WTC11 (cell line): ENCODE measurements at regions not wholly inside any gene's neighbourhood (a gene's known extent, or its start where the extent isn't known, plus 50 kb on each side); places are given as distances from the start of the nearest gene placed in this dataset.

Experiments used
- ETV6 ChIP-seq: sonication (generic); formaldehyde crosslinking; IDR thresholded peaks from 2 replicates; pipeline ENCODE4 v1.8.1; 2022; ENCODE audit warnings: mild to moderate bottlenecking, missing genetic modification reagents
- NFYB ChIP-seq: sonication (generic); formaldehyde crosslinking; conservative IDR thresholded peaks from 2 replicates; pipeline ENCODE4 v1.8.0; 2022; ENCODE audit warnings: low read depth, missing genetic modification reagents
- NR1H2 ChIP-seq: sonication (generic); formaldehyde crosslinking; IDR thresholded peaks from 2 replicates; pipeline ENCODE4 v1.9.0; 2021; ENCODE audit warnings: mild to moderate bottlenecking, moderate library complexity, missing genetic modification reagents
- SP1 ChIP-seq: sonication (generic); formaldehyde crosslinking; conservative IDR thresholded peaks from 2 replicates; pipeline ENCODE4 v1.8.1; 2022; ENCODE audit warnings: missing genetic modification reagents
- TCF7 ChIP-seq: sonication (generic); formaldehyde crosslinking; IDR thresholded peaks from 2 replicates; pipeline ENCODE4 v1.8.0; 2022; ENCODE audit warnings: mild to moderate bottlenecking, low read depth, missing genetic modification reagents, moderate library complexity
- TEAD4 ChIP-seq: sonication (generic); formaldehyde crosslinking; IDR thresholded peaks from 2 replicates; pipeline ENCODE4 v1.8.0; 2022; ENCODE audit warnings: mild to moderate bottlenecking, missing genetic modification reagents
- TF ChIP-seq, protein P1 (sequence below): fragments of 200-600 bp; IDR thresholded peaks from 2 replicates; pipeline ENCODE4 v1.8.0; 2022; ENCODE audit warnings: antibody characterized with exemption
- TF ChIP-seq, protein P2 (sequence below): sonication (generic); formaldehyde crosslinking; IDR thresholded peaks from 2 replicates; pipeline ENCODE4 v1.8.1; 2022; ENCODE audit warnings: low read depth, missing genetic modification reagents, borderline replicate concordance
- TF ChIP-seq, protein P3 (sequence below): sonication (generic); formaldehyde crosslinking; conservative IDR thresholded peaks from 2 replicates; pipeline ENCODE4 v1.8.1; 2023; ENCODE audit warnings: mild to moderate bottlenecking, low read depth, missing genetic modification reagents, moderate library complexity
- TF ChIP-seq, protein P4 (sequence below): sonication (generic); formaldehyde crosslinking; IDR thresholded peaks from 2 replicates; pipeline ENCODE4 v1.8.0; 2022; ENCODE audit warnings: mild to moderate bottlenecking, missing genetic modification reagents
- TF ChIP-seq, protein P5 (sequence below): sonication (generic); formaldehyde crosslinking; IDR thresholded peaks from 2 replicates; pipeline ENCODE4 v1.8.1; 2023; ENCODE audit warnings: mild to moderate bottlenecking, missing genetic modification reagents, moderate library complexity

DNA sequence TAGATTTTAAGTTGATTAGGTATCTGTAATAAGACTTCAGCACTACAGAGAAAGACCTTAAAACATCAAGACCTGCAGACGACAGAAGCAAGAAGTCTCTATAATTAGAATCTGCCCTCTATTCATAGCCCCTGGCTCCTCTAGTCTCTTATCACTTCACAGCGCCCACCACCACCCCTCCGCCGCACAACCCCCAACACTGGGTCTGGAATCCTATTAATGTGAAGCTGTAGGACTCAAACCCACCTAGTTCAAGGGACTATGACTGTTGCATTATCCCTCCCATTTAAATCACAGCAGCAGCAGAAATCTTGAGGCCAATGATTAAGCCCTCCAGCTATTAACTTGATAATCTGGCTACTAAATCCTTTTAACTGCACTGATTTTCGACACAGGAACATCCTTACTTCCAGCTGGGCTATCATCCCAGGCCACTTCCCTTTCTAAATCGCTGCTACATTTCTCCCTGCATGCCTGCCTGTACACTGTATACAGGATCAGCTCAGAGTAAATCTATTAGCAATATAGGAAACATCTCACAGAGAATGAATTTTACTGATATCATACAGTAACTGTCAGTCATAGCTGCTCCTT is 159.5 kb upstream of the GRAMD2B start:
- TF ChIP-seq, protein P1, sequence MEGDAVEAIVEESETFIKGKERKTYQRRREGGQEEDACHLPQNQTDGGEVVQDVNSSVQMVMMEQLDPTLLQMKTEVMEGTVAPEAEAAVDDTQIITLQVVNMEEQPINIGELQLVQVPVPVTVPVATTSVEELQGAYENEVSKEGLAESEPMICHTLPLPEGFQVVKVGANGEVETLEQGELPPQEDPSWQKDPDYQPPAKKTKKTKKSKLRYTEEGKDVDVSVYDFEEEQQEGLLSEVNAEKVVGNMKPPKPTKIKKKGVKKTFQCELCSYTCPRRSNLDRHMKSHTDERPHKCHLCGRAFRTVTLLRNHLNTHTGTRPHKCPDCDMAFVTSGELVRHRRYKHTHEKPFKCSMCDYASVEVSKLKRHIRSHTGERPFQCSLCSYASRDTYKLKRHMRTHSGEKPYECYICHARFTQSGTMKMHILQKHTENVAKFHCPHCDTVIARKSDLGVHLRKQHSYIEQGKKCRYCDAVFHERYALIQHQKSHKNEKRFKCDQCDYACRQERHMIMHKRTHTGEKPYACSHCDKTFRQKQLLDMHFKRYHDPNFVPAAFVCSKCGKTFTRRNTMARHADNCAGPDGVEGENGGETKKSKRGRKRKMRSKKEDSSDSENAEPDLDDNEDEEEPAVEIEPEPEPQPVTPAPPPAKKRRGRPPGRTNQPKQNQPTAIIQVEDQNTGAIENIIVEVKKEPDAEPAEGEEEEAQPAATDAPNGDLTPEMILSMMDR, result no peak
- TF ChIP-seq, protein P2, sequence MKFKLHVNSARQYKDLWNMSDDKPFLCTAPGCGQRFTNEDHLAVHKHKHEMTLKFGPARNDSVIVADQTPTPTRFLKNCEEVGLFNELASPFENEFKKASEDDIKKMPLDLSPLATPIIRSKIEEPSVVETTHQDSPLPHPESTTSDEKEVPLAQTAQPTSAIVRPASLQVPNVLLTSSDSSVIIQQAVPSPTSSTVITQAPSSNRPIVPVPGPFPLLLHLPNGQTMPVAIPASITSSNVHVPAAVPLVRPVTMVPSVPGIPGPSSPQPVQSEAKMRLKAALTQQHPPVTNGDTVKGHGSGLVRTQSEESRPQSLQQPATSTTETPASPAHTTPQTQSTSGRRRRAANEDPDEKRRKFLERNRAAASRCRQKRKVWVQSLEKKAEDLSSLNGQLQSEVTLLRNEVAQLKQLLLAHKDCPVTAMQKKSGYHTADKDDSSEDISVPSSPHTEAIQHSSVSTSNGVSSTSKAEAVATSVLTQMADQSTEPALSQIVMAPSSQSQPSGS, result no peak
- TF ChIP-seq NFYB (CRISPR knock-in tag) (no peak), NR1H2 (CRISPR knock-in tag) (no peak), SP1 (CRISPR knock-in tag) (no peak), TEAD4 (CRISPR knock-in tag) (no peak), TCF7 (no peak), ETV6 (no peak)
- TF ChIP-seq, protein P3, sequence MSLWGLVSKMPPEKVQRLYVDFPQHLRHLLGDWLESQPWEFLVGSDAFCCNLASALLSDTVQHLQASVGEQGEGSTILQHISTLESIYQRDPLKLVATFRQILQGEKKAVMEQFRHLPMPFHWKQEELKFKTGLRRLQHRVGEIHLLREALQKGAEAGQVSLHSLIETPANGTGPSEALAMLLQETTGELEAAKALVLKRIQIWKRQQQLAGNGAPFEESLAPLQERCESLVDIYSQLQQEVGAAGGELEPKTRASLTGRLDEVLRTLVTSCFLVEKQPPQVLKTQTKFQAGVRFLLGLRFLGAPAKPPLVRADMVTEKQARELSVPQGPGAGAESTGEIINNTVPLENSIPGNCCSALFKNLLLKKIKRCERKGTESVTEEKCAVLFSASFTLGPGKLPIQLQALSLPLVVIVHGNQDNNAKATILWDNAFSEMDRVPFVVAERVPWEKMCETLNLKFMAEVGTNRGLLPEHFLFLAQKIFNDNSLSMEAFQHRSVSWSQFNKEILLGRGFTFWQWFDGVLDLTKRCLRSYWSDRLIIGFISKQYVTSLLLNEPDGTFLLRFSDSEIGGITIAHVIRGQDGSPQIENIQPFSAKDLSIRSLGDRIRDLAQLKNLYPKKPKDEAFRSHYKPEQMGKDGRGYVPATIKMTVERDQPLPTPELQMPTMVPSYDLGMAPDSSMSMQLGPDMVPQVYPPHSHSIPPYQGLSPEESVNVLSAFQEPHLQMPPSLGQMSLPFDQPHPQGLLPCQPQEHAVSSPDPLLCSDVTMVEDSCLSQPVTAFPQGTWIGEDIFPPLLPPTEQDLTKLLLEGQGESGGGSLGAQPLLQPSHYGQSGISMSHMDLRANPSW, result no peak
- TF ChIP-seq, protein P4, sequence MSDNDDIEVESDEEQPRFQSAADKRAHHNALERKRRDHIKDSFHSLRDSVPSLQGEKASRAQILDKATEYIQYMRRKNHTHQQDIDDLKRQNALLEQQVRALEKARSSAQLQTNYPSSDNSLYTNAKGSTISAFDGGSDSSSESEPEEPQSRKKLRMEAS, result no peak
- TF ChIP-seq, protein P5, sequence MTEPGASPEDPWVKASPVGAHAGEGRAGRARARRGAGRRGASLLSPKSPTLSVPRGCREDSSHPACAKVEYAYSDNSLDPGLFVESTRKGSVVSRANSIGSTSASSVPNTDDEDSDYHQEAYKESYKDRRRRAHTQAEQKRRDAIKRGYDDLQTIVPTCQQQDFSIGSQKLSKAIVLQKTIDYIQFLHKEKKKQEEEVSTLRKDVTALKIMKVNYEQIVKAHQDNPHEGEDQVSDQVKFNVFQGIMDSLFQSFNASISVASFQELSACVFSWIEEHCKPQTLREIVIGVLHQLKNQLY (CRISPR knock-in tag), result no peak
